GM21515 (cell line): ENCODE measurements at regions not wholly inside any gene's neighbourhood (a gene's known extent, or its start where the extent isn't known, plus 50 kb on each side); places are given as distances from the start of the nearest gene placed in this dataset.
"Not testable (repeated sequence)": the region's sequence is repeated elsewhere in the genome, so short reads cannot be mapped to it uniquely, and the experiment has no call there.

Experiments used
- ATAC-seq: cut with Tn5 transposase; IDR thresholded peaks from one replicate; pipeline ENCODE4 v1.9.1; 2021; ENCODE audit not compliant: unreplicated experiment

GRCh38 chr9:30519756-30520155, 1864.7 kb upstream of the ACO1 start:
- ATAC-seq: no peak

GRCh38 chr9:30522061-30522460, 1862.4 kb upstream of the ACO1 start:
- no peak for ATAC-seq

- ATAC-seq: no peak
These were observed 1862.0 kb upstream of the ACO1 start for GRCh38 chr9:30522486-30522885.

- no peak for ATAC-seq
These were observed 1860.1 kb upstream of the ACO1 start for GRCh38 chr9:30524311-30524710.

- ATAC-seq: no peak
These were observed 1850.0 kb upstream of the ACO1 start for GRCh38 chr9:30534455-30534854.

GRCh38 chr9:30534896-30535295, 1849.5 kb upstream of the ACO1 start:
- ATAC-seq: no peak

GRCh38 chr9:30536494-30536893, 1847.9 kb upstream of the ACO1 start:
- no peak for ATAC-seq

- not testable (repeated sequence) for ATAC-seq
These were observed 1844.7 kb upstream of the ACO1 start for GRCh38 chr9:30539696-30540095.

- no peak for ATAC-seq
These were observed 1809.9 kb upstream of the ACO1 start for GRCh38 chr9:30574355-30575151.

GRCh38 chr9:30575218-30575617, 1809.2 kb upstream of the ACO1 start:
- no peak for ATAC-seq

GRCh38 chr9:30575691-30576090, 1808.8 kb upstream of the ACO1 start:
- no peak for ATAC-seq

GRCh38 chr9:30579810-30580209, 1804.6 kb upstream of the ACO1 start:
- no peak for ATAC-seq

GRCh38 chr9:30582240-30582639, 1802.2 kb upstream of the ACO1 start:
- no peak for ATAC-seq

GRCh38 chr9:30584559-30584958, 1799.9 kb upstream of the ACO1 start:
- no peak for ATAC-seq

- ATAC-seq: no peak
These were observed 1793.0 kb upstream of the ACO1 start for GRCh38 chr9:30591461-30591860.

GRCh38 chr9:30597608-30598007, 1786.8 kb upstream of the ACO1 start:
- no peak for ATAC-seq

GRCh38 chr9:30605936-30606335, 1778.5 kb upstream of the ACO1 start:
- ATAC-seq: no peak

- no peak for ATAC-seq
These were observed 1774.7 kb upstream of the ACO1 start for GRCh38 chr9:30609713-30610112.

GRCh38 chr9:30616782-30617181, 1767.7 kb upstream of the ACO1 start:
- not testable (repeated sequence) for ATAC-seq

GRCh38 chr9:30622561-30622960, 1761.9 kb upstream of the ACO1 start:
- no peak for ATAC-seq

- ATAC-seq: no peak
These were observed 1755.4 kb upstream of the ACO1 start for GRCh38 chr9:30628915-30629567.

GRCh38 chr9:30630459-30630858, 1754.0 kb upstream of the ACO1 start:
- ATAC-seq: no peak

GRCh38 chr9:30646639-30647038, 1737.8 kb upstream of the ACO1 start:
- not testable (repeated sequence) for ATAC-seq
